Fibroblast of mammary gland (primary cell): ENCODE measurements at regions not wholly inside any gene's neighbourhood (a gene's known extent, or its start where the extent isn't known, plus 50 kb on each side); places are given as distances from the start of the nearest gene placed in this dataset.
A peak's percentile ranks its signal among the peaks of the same experiment; 100 is the strongest.

Experiments used
- DNase-seq: peaks from one replicate; pipeline ENCODE4 v3.0.0-alpha.2; 2010; ENCODE audit warnings: low read depth
- H3K4me3 ChIP-seq: 2 replicates; pipeline ENCODE4 v1.5.1; 2011; ENCODE audit warnings: low read depth, mild to moderate bottlenecking, low read length, moderate library complexity; ENCODE audit not compliant: control insufficient read depth
- TF ChIP-seq, protein P1 (sequence below): conservative IDR thresholded peaks from 2 replicates; pipeline ENCODE4 v1.5.1; 2011; ENCODE audit warnings: low read depth, low read length, inconsistent platforms; ENCODE audit not compliant: control insufficient read depth, insufficient read depth

DNA sequence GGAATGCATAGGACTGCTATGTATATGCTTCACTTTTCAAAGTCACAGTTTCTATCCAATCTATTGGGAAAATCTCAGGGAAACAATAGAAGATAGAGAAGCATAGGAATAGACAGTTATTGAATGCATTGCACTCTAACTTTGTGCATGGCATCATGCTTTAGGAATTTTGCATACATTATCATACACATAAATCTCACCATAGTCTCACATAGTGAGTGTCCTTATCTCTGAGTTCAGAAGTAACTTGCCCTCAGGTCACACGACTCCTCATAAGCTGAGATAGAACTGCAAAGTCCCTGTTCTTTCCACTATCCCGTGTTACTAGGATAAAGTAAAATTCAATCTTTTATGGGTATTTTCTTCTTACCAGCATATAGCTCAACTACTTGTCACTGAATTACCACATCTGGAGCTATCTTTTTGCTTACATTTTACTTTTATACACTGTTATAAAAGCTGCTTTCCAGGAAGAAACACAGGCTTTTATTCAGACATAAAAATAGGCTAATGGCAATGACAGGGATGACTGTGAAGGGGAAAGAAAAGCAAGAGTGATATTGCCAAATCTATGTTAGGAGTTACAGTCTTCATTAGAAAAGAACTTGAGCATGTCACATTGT, 666.9 kb downstream of the XIRP2 start:
- DNase-seq: no peak
- TF ChIP-seq, protein P1, sequence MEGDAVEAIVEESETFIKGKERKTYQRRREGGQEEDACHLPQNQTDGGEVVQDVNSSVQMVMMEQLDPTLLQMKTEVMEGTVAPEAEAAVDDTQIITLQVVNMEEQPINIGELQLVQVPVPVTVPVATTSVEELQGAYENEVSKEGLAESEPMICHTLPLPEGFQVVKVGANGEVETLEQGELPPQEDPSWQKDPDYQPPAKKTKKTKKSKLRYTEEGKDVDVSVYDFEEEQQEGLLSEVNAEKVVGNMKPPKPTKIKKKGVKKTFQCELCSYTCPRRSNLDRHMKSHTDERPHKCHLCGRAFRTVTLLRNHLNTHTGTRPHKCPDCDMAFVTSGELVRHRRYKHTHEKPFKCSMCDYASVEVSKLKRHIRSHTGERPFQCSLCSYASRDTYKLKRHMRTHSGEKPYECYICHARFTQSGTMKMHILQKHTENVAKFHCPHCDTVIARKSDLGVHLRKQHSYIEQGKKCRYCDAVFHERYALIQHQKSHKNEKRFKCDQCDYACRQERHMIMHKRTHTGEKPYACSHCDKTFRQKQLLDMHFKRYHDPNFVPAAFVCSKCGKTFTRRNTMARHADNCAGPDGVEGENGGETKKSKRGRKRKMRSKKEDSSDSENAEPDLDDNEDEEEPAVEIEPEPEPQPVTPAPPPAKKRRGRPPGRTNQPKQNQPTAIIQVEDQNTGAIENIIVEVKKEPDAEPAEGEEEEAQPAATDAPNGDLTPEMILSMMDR: no peak
- H3K4me3 ChIP-seq: no peak overlapping the region

DNA sequence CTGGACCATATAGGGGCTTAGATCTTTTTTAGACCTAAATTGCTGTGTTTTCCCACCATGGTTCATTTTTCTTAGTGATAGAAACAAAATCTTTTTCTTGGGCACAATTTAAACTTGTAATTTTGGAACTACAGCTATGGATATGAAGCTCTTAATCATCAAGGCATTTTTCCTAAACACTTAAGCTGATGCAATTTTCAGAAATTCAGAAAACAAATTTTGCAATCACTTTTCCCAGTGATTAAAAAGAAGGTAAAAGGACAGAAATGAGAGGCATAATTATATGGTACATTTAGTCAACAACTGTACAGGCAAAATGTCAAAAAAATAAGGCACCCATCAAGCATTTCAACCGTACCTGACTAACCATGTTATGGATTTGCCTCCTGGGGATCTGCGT, 665.4 kb downstream of the XIRP2 start:
- no peak overlapping the region for H3K4me3 ChIP-seq
- TF ChIP-seq, protein P1: no peak
- no peak for DNase-seq

DNA sequence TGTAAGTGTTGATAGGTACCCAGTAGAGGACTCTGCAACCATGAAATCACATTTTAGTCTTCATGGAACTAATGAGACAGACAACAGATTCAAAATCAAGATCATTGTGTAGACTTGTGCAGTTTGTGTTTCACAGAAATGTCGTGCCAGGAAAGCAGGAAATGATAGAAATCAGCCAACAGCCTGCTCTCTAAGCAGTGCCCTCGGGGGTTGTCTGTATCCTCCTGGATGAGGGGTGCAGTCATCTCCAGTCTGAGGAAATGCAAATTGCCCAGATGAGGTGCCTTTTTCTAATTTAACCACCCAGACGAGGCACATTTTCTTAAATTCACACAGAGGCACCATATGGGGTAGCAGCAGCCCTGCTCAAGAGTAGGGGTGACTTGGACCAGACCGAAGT, 663.1 kb downstream of the XIRP2 start:
- TF ChIP-seq, protein P1: no peak
- H3K4me3 ChIP-seq: no peak overlapping the region
- no peak for DNase-seq

DNA sequence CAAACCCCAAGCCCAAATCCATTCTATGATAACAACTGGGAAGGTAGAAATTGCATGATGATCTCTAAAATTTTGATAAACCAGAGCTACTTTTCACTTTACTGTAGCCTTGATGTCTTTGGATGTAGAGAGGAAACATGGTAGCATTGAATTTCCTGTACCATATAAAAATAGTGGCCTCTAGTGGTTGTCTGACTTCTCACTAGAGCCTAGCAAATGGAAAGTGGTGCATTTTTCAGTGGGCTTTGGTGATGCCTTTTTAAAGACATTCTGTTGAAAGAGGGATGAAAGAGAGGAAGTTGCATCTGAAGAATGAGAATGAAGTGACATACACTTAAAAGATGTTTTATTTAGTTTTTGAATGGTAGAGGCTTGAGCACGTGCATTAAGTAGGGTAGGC, 662.2 kb downstream of the XIRP2 start:
- TF ChIP-seq, protein P1: peak; percentile 49
- H3K4me3 ChIP-seq: no peak overlapping the region
- DNase-seq: peak; percentile 38

DNA sequence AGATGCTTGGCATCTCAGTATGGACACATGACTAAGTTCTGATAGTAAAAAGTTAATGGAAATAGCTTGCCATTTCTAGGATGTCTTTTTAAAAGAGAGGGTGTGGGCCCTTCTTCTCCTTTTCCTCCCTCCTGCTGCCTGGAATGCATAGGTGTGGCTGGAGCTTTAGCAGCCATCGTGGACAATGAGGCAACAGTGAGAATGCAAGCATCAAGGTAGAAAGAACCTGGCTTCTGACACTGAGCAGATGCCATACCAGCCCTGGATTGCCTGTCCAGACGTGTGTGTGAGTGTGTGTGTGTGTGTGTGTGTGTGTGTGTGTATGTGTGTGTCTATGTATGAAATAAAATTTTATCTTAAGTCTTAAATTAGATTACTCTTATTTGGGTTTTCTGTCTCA, 660.1 kb downstream of the XIRP2 start:
- TF ChIP-seq, protein P1: no peak
- H3K4me3 ChIP-seq: no peak overlapping the region
- no peak for DNase-seq

DNA sequence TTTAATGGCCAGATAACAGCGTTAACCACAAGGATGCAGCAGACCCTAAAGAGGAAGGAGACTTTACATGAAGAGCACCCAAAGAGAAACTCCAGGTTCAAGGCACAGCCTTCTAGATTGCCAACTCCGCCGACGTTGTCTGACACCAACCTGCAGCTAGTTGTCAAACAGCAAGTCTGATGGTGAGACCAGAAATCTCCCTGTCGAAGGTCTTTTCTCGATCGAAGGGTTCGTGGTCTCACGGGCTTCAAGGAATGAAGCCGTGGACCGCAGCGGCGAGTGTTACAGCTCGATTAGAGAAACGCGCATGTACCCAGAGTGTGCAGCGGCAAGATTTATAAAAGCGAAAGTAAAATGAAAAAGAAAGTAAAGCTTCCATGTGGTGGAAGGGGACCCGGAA, 656.3 kb downstream of the XIRP2 start:
- TF ChIP-seq, protein P1: no peak
- H3K4me3 ChIP-seq: no peak overlapping the region
- no peak for DNase-seq

DNA sequence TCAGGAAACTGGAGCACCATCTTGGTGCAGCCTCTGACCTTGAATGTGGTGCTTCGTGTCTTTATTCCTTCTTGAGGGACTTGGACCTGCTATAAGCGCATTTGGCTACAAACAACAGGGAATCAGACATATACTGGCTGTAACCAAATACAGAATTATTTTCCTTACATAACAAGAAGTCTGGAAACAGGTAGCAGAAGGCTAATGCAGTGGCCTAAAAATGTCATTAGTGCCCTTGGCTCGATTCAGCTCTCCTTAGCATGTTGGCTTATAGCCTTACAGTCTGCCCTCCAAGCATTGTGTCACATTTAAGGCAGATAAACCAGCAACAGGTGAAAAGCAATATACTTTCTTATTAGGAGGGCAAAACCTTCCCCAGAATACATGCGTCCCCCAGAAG, 655.4 kb downstream of the XIRP2 start:
- TF ChIP-seq, protein P1: no peak
- no peak overlapping the region for H3K4me3 ChIP-seq
- DNase-seq: no peak
